ENCODE measurements at regions not wholly inside any gene's neighbourhood (a gene's known extent, or its start where the extent isn't known, plus 50 kb on each side); places are given as distances from the start of the nearest gene placed in this dataset.
"Not testable (repeated sequence)": the region's sequence is repeated elsewhere in the genome, so short reads cannot be mapped to it uniquely, and the experiment has no call there.

DNA sequence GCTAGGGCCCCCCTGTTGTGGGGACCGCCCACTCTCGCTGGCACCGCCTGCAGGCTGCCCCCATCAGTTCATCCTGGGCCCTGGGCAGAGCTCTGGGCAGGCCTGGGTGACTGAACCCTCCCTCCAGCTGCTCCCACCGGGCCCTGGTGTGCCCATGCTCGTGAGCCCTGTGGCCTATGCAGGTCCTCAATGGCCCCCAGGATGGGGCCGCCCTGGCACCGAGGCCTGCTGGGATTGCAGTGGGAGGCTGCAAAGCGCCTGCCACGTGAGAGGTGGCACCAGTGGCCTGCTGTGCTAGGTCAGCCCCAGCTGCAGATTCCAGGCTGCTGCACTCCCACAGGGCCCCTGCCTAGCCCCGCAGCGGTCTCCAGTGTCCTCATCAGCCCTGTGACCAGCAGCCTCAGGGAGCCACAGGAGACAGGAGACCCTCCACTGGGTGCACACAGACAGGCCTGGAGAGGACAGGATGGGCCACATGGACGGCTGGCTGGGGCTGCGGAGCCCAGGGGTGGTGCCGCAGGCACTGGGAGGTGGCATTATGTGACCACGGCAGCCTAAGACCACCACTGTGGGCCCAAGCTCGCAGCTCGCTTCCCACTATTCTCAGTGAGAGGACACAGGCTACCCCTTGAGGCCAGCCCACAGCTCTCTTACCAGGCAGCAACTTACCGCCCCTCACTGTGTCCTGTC lies 199.4 kb downstream of the BCR start:
- TF ChIP-seq CTCF, POLR2A, POLR2AphosphoS5 (IDR thresholded peaks at IDR 0.05): not testable (repeated sequence)
